GM12874 (cell line): ENCODE measurements at regions not wholly inside any gene's neighbourhood (a gene's known extent, or its start where the extent isn't known, plus 50 kb on each side); places are given as distances from the start of the nearest gene placed in this dataset.

ENCODE experiments used
- CTCF ChIP-seq: IDR thresholded peaks from 2 replicates; pipeline ENCODE4 v1.5.1; 2011; ENCODE audit warnings: low read depth, mild to moderate bottlenecking, control low read depth, low read length, moderate library complexity; ENCODE audit not compliant: insufficient read depth

- TF ChIP-seq CTCF: no peak
Measured at GRCh38 chr5:66327008-66327407, 182.9 kb downstream of the SREK1 start.

- no peak for TF ChIP-seq CTCF
Measured at GRCh38 chr5:66329078-66329477, 185.0 kb downstream of the SREK1 start.

GRCh38 chr5:66333192-66333591, 189.1 kb downstream of the SREK1 start:
- no peak for TF ChIP-seq CTCF

DNA sequence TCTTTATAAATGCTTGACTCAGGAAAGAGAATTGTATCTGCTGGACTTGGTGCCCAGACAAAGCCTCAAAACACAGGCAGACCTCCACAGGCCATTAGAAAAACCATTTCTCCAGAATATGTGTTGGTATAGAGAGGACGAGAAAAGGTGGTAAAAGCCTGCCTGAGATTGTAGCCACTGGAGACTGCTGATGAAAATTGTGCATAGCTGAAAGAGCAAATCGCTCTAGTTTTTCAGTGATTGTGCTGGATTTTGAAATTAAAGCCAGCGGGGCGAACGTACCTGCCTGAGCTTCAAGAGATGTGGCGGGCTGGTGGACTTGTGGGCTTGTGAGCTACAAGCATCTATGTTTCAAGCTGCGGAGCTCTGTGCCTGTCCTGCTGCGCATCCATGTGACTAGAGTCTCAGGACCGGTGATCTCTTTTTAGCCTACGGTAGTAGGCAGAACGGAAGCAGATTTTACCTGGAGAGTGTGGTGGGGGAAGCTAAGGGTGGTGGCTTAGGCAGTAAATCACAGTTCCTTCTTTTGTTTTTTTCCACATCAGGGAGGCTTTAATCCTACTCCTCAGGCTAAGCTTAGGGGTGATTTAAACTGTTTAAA, 193.6 kb downstream of the SREK1 start:
- no peak for TF ChIP-seq CTCF

GRCh38 chr5:66338828-66339227, 194.7 kb downstream of the SREK1 start:
- TF ChIP-seq CTCF: no peak

DNA sequence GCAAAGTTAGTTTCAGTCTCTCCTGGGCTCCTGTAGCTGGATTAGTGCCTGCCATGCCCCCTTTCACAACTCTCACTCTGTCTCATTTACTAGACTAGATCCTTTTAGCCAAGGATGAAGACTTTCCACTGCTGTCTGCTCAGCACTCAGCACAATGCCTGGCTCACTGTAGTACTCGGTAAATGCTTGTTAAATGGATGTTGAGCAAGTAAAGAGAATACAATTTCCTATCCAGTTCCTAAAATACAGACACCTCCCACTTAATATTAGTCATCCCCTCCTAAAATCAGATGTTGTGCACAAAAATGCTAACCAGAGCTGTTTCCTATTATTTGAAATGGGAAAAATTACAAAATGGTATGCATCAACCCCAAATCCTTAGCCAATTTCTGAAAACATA, 195.8 kb downstream of the SREK1 start:
- no peak for TF ChIP-seq CTCF

DNA sequence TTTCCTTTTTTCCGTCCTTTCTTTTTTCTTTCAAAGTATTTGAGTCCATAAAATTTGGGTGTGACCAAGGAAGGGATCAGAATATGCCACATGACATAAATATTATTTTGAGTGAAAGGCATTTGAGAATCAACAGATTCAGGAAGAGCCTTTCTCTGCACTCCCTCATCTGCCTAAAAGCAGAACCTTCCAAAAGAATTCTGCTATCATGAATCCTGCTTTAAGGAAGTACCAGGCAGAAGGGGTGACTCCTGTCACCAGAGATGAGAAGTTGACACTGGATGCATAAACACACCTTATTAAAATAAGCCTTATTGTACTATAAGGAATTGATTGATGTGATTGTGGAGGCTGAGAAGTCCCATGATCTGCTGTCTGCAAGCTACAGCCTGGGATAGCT, 196.7 kb downstream of the SREK1 start:
- no peak for TF ChIP-seq CTCF
